ENCODE measurements at regions not wholly inside any gene's neighbourhood (a gene's known extent, or its start where the extent isn't known, plus 50 kb on each side); places are given as distances from the start of the nearest gene placed in this dataset.
"Not testable (repeated sequence)": the region's sequence is repeated elsewhere in the genome, so short reads cannot be mapped to it uniquely, and the experiment has no call there.

DNA sequence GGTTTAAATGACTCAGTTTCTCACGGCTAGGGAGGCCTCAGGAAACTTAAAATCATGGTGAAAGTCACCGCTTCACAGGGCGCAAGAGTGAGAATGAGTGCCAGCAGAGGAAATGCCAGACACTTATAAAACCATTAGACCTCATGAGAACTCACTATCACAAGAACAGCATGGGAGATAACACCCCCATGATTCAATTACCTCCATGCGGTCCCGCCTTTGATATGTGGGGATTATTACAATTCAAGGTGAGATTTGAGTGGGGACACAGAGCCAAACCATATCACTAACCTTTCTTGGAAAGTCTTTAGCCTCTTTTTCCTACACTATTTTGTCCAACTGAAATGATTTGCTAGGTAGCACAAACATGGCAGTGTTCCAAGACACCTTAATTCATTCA lies 533.9 kb upstream of the NUDT12 start:
- DNase-seq: no peak
- Mint-ChIP-seq H3K27ac (no peak overlapping the region), H3K27me3 (no peaks in the 10 kb centered on the region), H3K4me3 (no peak overlapping the region), H3K9me3 (peaks cover 3% of the 10 kb centered on the region), H3K4me1 (ENCODE audit: low read depth) (no peaks in the 10 kb centered on the region), H3K36me3 (no peaks in the 10 kb centered on the region)
- CTCF ChIA-PET: no interaction called here
- intact Hi-C loops (cut with micrococcal nuclease): no loop called here
- POLR2A ChIA-PET: no interaction called here

DNA sequence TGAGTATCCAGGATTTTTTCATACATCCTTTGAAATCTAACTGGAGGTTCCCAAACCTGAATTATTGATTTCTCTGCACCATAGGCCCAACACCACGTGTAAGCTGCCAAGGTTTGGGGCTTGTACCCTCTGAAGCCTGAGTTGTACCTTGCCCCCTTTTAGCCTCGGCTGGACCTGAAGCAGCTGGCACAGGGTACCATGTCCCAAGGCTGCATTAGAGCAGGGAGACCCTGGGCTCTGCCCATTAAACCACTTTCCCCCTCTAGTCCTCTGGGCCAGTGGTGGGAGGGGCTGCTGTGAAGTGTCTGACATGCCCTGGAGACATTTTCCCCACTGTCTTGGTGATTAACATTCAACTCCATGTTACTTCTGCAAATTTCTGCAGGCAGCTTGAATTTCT lies 532.9 kb upstream of the NUDT12 start:
- no peak overlapping the region for H3K27ac Mint-ChIP-seq
- H3K4me1 Mint-ChIP-seq (ENCODE audit: low read depth): no peaks in the 10 kb centered on the region
- H3K9me3 Mint-ChIP-seq: peaks cover 3% of the 10 kb centered on the region
- CTCF ChIA-PET: no interaction called here
- no peak for DNase-seq
- H3K27me3 Mint-ChIP-seq: no peaks in the 10 kb centered on the region
- no peaks in the 10 kb centered on the region for H3K36me3 Mint-ChIP-seq
- H3K4me3 Mint-ChIP-seq: no peak overlapping the region
- POLR2A ChIA-PET: no interaction called here
- intact Hi-C loops (cut with micrococcal nuclease): no loop called here

DNA sequence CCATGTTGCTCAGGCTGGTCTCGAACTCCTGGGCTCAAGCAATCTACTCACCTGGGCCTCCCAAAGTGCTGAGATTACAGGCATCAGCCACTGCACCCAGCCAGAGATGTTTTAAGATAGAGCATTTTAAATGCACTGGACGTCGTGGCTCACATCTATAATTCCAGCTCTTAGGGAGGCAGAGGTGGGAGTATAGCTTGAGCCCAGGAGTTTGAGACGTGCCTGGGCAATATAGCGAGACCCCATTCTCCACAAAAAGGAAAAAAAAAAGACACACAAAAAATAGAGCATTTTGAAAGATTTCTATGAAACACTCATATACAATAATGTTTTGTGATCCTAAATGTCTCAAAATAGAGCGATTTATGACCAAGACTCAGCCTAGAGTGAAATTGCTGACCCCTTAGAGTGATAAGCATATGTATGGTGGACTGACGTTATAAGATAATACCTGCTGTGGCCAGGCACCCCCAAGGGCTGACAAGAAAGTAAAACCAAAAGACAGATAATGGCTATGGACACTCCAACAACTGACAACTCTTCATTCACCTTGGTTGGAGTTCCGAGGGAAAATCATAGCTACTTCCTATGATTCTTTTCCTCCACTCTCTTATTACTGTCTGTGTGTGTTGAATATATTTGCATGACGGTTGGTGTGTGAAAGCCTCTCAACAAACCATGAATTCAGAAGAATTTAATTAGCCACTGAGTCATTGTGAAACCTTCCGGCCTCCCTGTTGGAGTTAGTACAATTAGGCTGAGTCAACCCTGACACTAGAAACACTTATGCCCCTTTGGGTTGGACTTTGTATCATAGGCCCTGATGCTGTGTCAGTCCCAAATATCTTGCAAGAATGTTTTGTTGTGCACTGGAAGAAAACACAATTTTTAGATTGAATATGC lies 526.5 kb upstream of the NUDT12 start:
- H3K4me3 Mint-ChIP-seq: no peak overlapping the region
- no peak for DNase-seq
- no peaks in the 10 kb centered on the region for H3K36me3 Mint-ChIP-seq
- H3K9me3 Mint-ChIP-seq: peaks cover 9% of the 10 kb centered on the region
- no peaks in the 10 kb centered on the region for H3K27me3 Mint-ChIP-seq
- intact Hi-C loops (cut with micrococcal nuclease): no loop called here
- CTCF ChIA-PET: no interaction called here
- POLR2A ChIA-PET: no interaction called here
- no peaks in the 10 kb centered on the region for H3K4me1 Mint-ChIP-seq (ENCODE audit: low read depth)
- no peak overlapping the region for H3K27ac Mint-ChIP-seq

DNA sequence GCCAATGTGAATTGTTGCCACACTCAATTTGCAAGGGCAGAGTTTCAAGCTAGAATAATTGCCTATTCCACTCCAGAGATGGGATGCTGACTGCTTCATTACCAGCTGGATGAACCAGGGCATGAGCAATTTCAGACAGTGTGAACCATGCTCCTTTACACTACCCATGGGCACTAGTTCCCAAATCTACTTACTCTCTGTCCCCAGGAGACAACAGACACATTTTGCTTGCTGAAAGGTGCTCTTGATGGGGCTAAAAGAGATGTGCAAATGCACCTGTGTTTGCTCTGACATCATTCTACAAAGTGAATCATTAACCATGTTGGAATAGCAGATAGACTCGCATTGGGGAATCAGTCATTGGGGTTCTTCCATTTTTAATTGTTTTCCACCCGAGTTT lies 522.3 kb upstream of the NUDT12 start:
- POLR2A ChIA-PET: no interaction called here

GRCh38 chr5:104082754-104083153 lies 520.2 kb upstream of the NUDT12 start:
- H3K9me3 Mint-ChIP-seq: peaks cover 2% of the 10 kb centered on the region

More for the DNA sequence above, 522.3 kb upstream of the NUDT12 start:
- Mint-ChIP-seq H3K4me1 (ENCODE audit: low read depth) (no peaks in the 10 kb centered on the region), H3K27ac (no peak overlapping the region), H3K4me3 (no peak overlapping the region), H3K36me3 (no peaks in the 10 kb centered on the region), H3K27me3 (no peaks in the 10 kb centered on the region), H3K9me3 (peaks cover 6% of the 10 kb centered on the region)
- DNase-seq: no peak
- CTCF ChIA-PET: no interaction called here
- intact Hi-C loops (cut with micrococcal nuclease): no loop called here

GRCh38 chr5:104081232-104081631 lies 518.6 kb upstream of the NUDT12 start:
- no peaks in the 10 kb centered on the region for H3K27me3 Mint-ChIP-seq
- H3K9me3 Mint-ChIP-seq: no peaks in the 10 kb centered on the region
- DNase-seq: no peak
- ChIA-PET POLR2A (no interaction called here), CTCF (no interaction called here)
- intact Hi-C loops (cut with micrococcal nuclease): no loop called here
- H3K36me3 Mint-ChIP-seq: no peaks in the 10 kb centered on the region
- no peak overlapping the region for H3K4me3 Mint-ChIP-seq
- no peak overlapping the region for H3K27ac Mint-ChIP-seq
- H3K4me1 Mint-ChIP-seq (ENCODE audit: low read depth): no peaks in the 10 kb centered on the region

More at GRCh38 chr5:104082754-104083153, 520.2 kb upstream of the NUDT12 start:
- H3K27me3 Mint-ChIP-seq: no peaks in the 10 kb centered on the region
- no peak for DNase-seq
- intact Hi-C loops (cut with micrococcal nuclease): no loop called here
- POLR2A ChIA-PET: no interaction called here
- no peak overlapping the region for H3K4me3 Mint-ChIP-seq
- H3K27ac Mint-ChIP-seq: no peak overlapping the region
- CTCF ChIA-PET: no interaction called here
- no peaks in the 10 kb centered on the region for H3K4me1 Mint-ChIP-seq (ENCODE audit: low read depth)
- H3K36me3 Mint-ChIP-seq: no peaks in the 10 kb centered on the region

DNA sequence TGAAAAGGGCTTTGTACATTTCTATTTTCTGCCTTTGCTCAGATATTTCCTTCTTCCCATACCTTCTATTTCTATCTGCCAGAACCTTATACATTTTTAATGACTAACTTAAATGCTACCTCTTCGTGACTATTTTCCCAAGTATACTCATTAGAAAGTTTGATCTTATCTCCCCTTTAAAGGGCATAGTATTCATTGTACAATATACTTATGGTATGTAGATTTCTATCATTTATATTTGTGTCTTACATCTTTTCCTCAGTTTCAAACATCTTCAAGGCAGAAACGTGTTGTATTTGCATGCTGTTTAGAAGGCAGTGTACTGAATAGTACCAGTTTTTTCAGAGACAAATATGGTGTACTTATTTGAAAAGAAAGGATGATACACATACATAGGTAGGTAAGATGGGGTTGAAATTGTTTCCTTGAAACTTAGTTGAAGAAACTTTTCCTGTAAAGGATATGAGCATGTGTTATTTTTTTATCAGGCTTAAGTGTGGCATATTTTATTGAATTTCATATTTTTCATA lies 518.1 kb upstream of the NUDT12 start:
- H3K4me1 Mint-ChIP-seq (ENCODE audit: low read depth): no peaks in the 10 kb centered on the region
- CTCF ChIA-PET: no interaction called here
- H3K9me3 Mint-ChIP-seq: no peaks in the 10 kb centered on the region
- intact Hi-C loops (cut with micrococcal nuclease): no loop called here
- H3K27me3 Mint-ChIP-seq: no peaks in the 10 kb centered on the region
- no peak overlapping the region for H3K27ac Mint-ChIP-seq
- no peak overlapping the region for H3K4me3 Mint-ChIP-seq
- H3K36me3 Mint-ChIP-seq: no peaks in the 10 kb centered on the region
- POLR2A ChIA-PET: no interaction called here
- DNase-seq: no peak

DNA sequence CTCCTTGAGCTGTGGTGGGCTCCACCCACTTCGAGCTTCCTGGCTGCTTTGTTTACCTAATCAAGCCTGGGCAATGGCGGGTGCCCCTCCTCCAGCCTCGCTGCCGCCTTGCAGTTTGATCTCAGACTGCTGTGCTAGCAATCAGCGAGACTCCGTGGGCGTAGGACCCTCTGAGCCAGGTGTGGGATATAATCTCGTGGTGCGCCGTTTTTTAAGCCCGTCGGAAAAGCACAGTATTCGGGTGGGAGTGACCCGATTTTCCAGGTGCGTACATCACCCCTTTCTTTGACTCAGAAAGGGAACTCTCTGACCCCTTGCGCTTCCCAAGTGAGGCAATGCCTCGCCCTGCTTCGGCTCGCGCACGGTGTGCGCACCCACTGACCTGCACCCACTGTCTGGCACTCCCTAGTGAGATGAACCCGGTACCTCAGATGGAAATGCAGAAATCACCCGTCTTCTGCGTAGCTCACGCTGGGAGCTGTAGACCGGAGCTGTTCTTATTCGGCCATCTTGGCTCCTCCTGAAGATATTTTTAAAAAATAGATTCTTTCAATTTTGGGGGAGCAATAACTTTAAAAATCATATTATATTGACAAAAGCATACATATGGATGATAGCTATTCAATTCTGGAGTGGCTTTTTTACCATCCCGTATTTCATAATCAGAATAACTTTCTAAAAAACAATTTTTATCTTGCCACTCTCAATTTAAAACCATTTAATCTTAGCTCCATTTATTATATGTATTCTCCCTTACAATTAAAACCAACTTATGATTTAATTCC lies 517.5 kb upstream of the NUDT12 start:
- H3K9me3 Mint-ChIP-seq; POLR2A ChIA-PET; H3K36me3 Mint-ChIP-seq; CTCF ChIA-PET; DNase-seq; H3K4me1 Mint-ChIP-seq (ENCODE audit: low read depth); H3K27me3 Mint-ChIP-seq; intact Hi-C loops (cut with micrococcal nuclease); H3K27ac Mint-ChIP-seq; H3K4me3 Mint-ChIP-seq: not testable (repeated sequence)

GRCh38 chr5:104071887-104072286 lies 509.3 kb upstream of the NUDT12 start:
- H3K27ac Mint-ChIP-seq: no peak overlapping the region
- ChIA-PET POLR2A (no interaction called here), CTCF (no interaction called here)
- no peaks in the 10 kb centered on the region for H3K36me3 Mint-ChIP-seq
- H3K4me3 Mint-ChIP-seq: no peak overlapping the region
- no peaks in the 10 kb centered on the region for H3K4me1 Mint-ChIP-seq (ENCODE audit: low read depth)
- no peak for DNase-seq
- no peaks in the 10 kb centered on the region for H3K27me3 Mint-ChIP-seq
- peaks cover 9% of the 10 kb centered on the region for H3K9me3 Mint-ChIP-seq
- intact Hi-C loops (cut with micrococcal nuclease): no loop called here

GRCh38 chr5:104062621-104063377 lies 500.2 kb upstream of the NUDT12 start:
- Mint-ChIP-seq H3K27ac (no peak overlapping the region), H3K27me3 (no peaks in the 10 kb centered on the region), H3K9me3 (peaks cover 3% of the 10 kb centered on the region), H3K36me3 (no peaks in the 10 kb centered on the region), H3K4me1 (ENCODE audit: low read depth) (no peaks in the 10 kb centered on the region), H3K4me3 (no peak overlapping the region)
- CTCF ChIA-PET: no interaction called here
- DNase-seq: peak; percentile 18
- POLR2A ChIA-PET: no interaction called here
- intact Hi-C loops (cut with micrococcal nuclease): no loop called here

- H3K9me3 Mint-ChIP-seq: peaks cover 2% of the 10 kb centered on the region
- H3K27ac Mint-ChIP-seq: no peak overlapping the region
- H3K27me3 Mint-ChIP-seq: no peaks in the 10 kb centered on the region
- H3K4me3 Mint-ChIP-seq: no peak overlapping the region
- ChIA-PET POLR2A (no interaction called here), CTCF (no interaction called here)
- H3K4me1 Mint-ChIP-seq (ENCODE audit: low read depth): no peaks in the 10 kb centered on the region
- intact Hi-C loops (cut with micrococcal nuclease): no loop called here
- no peak for DNase-seq
- H3K36me3 Mint-ChIP-seq: no peaks in the 10 kb centered on the region
Observed at GRCh38 chr5:104061707-104062106, 499.1 kb upstream of the NUDT12 start.

DNA sequence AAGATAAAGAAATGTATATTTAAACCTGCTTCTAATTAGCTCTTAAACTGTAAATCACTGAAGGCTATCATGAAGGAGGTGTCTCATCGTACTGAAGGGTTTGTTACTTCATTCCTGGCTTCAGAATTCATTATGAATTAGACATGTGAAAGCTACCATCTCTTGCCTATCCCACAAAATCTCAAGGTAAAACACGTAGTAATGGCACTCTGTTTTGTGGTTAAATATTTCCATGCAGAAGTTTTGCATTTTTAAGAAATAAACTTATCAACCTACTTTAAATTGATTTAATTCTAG lies 490.7 kb upstream of the NUDT12 start:
- intact Hi-C loops (cut with micrococcal nuclease): no loop called here
- Mint-ChIP-seq H3K4me1 (ENCODE audit: low read depth) (no peaks in the 10 kb centered on the region), H3K36me3 (no peaks in the 10 kb centered on the region), H3K27ac (no peak overlapping the region), H3K27me3 (no peaks in the 10 kb centered on the region), H3K4me3 (no peak overlapping the region), H3K9me3 (peaks cover 2% of the 10 kb centered on the region)
- ChIA-PET POLR2A (no interaction called here), CTCF (no interaction called here)
- DNase-seq: no peak

Measured in activated CD4-positive, alpha-beta memory T cell treated with anti-CD3 and anti-CD28 coated beads for 36 hours (primary cell).